ENCODE measurements at regions not wholly inside any gene's neighbourhood (a gene's known extent, or its start where the extent isn't known, plus 50 kb on each side); places are given as distances from the start of the nearest gene placed in this dataset.

DNA sequence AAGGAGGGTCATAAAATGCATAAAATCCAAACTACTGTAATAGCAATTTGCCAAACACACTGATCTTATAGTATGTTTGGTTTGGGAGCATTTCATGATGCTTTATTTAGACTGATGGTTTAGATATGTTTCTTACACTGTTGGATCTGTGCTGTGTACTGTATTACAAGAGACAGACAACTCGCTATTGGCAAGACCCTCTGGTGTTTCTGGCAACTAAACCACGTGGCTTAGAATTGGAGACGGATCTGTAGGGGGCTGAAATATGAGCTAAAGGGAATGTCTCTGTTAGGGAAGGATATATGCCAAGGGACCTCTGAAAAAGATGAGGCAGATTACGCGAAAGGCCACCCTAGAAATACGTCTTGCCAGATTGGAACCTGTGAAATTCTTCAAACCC is 208.7 kb downstream of the BARX2 start:
- TF ChIP-seq CTCF (IDR thresholded peaks at IDR 0.05): no peak
- TF ChIP-seq POLR2AphosphoS5 (IDR thresholded peaks at IDR 0.05): no peak
- TF ChIP-seq POLR2A (IDR thresholded peaks at IDR 0.05; ENCODE audit: low read depth): no peak

Measured in esophagus muscularis mucosa (tissue), 3 donors.